ENCODE measurements at regions not wholly inside any gene's neighbourhood (a gene's known extent, or its start where the extent isn't known, plus 50 kb on each side); places are given as distances from the start of the nearest gene placed in this dataset.

GRCh38 chr13:110004814-110005213, 218.4 kb upstream of the IRS2 start:
- WGBS, 2 experiments (ENCODE audit: extremely low coverage in 1 of 2, insufficient coverage in 1 of 2, insufficient read length in 1 of 2, insufficient replicate concordance in 2 of 2, low coverage in 1 of 2, low lambda C conversion rate in 2 of 2, missing lambda C conversion rate in 1 of 2), result 93% methylated on average over 2 of the region's 2 CpGs; no CpG with 5 or more reads in 1 of the 2 experiments

More at GRCh38 chr13:110004814-110005213, 218.4 kb upstream of the IRS2 start:
- H3K27ac ChIP-seq (ENCODE audit: low read depth, low read length), result no peak overlapping the region
- H2BK5ac ChIP-seq (ENCODE audit: low read depth, low read length), result no peak overlapping the region
- no peak overlapping the region for H2AK5ac ChIP-seq (ENCODE audit: low read depth, low read length)
- no peak overlapping the region for H4K91ac ChIP-seq (replicated peaks; ENCODE audit: insufficient read length, low read length)
- no peaks in the 10 kb centered on the region for H3K4me1 ChIP-seq (replicated peaks in 1 of 4; ENCODE audit: control insufficient read depth in 3 of 4, insufficient read depth in 4 of 4, low read length in 3 of 4)
- no peak overlapping the region for H2BK20ac ChIP-seq (ENCODE audit: low read length)
- H3K23me2 ChIP-seq (ENCODE audit: low read depth, low read length), result no peaks in the 10 kb centered on the region; the same call in 1 of the 2 replicates
- H2BK15ac ChIP-seq (ENCODE audit: low read length), result no peak overlapping the region
- no peak overlapping the region for H2BK12ac ChIP-seq (ENCODE audit: low read depth, low read length)
- H3K14ac ChIP-seq (ENCODE audit: insufficient read length), result no peak overlapping the region
- no peak overlapping the region for H2AFZ ChIP-seq (ENCODE audit: low read length)
- no peak overlapping the region for H3K18ac ChIP-seq (ENCODE audit: extremely low read depth, low read length)
- H2BK120ac ChIP-seq (replicated peaks; ENCODE audit: low read depth, low read length), result no peak overlapping the region
- no peak overlapping the region for H4K8ac ChIP-seq (ENCODE audit: extremely low read depth, insufficient read depth, low read length)
- H3K27me3 ChIP-seq (replicated peaks in 1 of 4; ENCODE audit: control insufficient read depth in 3 of 4, extremely low read depth in 1 of 4, insufficient read depth in 3 of 4, low read length in 3 of 4), result no peaks in the 10 kb centered on the region
- CTCF ChIA-PET (ENCODE audit: partially characterized antibody), result interaction anchor here (1.8 kb wide), 1 partner anchor 103 kb away, joined by 4 read pairs; no protein-coding TSS in a partner anchor
- H3K79me2 ChIP-seq (ENCODE audit: control insufficient read depth in 1 of 2, insufficient read depth in 2 of 2, low read length in 2 of 2), result no peaks in the 10 kb centered on the region
- POLR2A ChIA-PET (ENCODE audit: partially characterized antibody), result no interaction called here
- H3K36me3 ChIP-seq (ENCODE audit: control insufficient read depth in 2 of 4, insufficient read depth in 4 of 4, low read length in 3 of 4), result no peaks in the 10 kb centered on the region
- H3K4me3 ChIP-seq (ENCODE audit: extremely low read depth in 1 of 4, insufficient read depth in 2 of 4, low read depth in 3 of 4, low read length in 4 of 4), result no peak overlapping the region
- no peak overlapping the region for H4K5ac ChIP-seq (ENCODE audit: insufficient read length, low read depth, low read length)
- H3K23ac ChIP-seq (ENCODE audit: insufficient read length), result no peak overlapping the region
- no peaks in the 10 kb centered on the region for H3K9me3 ChIP-seq (ENCODE audit: insufficient read depth in 2 of 2, low read depth in 1 of 2, low read length in 1 of 2)
- H3K4me2 ChIP-seq (ENCODE audit: insufficient read depth in 1 of 2, low read depth in 2 of 2, low read length in 2 of 2), result no peak overlapping the region
- no peaks in the 10 kb centered on the region for H4K20me1 ChIP-seq (replicated peaks in 1 of 2; ENCODE audit: control insufficient read depth in 1 of 2, insufficient read depth in 2 of 2, low read length in 2 of 2)
- H3K79me1 ChIP-seq (ENCODE audit: low read depth, low read length), result no peaks in the 10 kb centered on the region
- DNase-seq (ENCODE audit: low read depth in 1 of 2, low spot score in 2 of 2) (no peak), FAIRE-seq (no peak)
- no peak for TF ChIP-seq KDM5A (IDR thresholded peaks at IDR 0.05; ENCODE audit: low read length)
- TF ChIP-seq RAD21 (IDR thresholded peaks at IDR 0.05 in 1 of 2, conservative IDR thresholded peaks at IDR 0.05 in 1 of 2; ENCODE audit: low read depth in 2 of 2, low read length in 2 of 2), result no peak
- TF ChIP-seq, protein P1, sequence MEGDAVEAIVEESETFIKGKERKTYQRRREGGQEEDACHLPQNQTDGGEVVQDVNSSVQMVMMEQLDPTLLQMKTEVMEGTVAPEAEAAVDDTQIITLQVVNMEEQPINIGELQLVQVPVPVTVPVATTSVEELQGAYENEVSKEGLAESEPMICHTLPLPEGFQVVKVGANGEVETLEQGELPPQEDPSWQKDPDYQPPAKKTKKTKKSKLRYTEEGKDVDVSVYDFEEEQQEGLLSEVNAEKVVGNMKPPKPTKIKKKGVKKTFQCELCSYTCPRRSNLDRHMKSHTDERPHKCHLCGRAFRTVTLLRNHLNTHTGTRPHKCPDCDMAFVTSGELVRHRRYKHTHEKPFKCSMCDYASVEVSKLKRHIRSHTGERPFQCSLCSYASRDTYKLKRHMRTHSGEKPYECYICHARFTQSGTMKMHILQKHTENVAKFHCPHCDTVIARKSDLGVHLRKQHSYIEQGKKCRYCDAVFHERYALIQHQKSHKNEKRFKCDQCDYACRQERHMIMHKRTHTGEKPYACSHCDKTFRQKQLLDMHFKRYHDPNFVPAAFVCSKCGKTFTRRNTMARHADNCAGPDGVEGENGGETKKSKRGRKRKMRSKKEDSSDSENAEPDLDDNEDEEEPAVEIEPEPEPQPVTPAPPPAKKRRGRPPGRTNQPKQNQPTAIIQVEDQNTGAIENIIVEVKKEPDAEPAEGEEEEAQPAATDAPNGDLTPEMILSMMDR (IDR thresholded peaks at IDR 0.05; ENCODE audit: control extremely low read depth in 1 of 3, insufficient read depth in 1 of 3, low read depth in 1 of 3, low read length in 3 of 3), result no peak
- TF ChIP-seq, protein P2, sequence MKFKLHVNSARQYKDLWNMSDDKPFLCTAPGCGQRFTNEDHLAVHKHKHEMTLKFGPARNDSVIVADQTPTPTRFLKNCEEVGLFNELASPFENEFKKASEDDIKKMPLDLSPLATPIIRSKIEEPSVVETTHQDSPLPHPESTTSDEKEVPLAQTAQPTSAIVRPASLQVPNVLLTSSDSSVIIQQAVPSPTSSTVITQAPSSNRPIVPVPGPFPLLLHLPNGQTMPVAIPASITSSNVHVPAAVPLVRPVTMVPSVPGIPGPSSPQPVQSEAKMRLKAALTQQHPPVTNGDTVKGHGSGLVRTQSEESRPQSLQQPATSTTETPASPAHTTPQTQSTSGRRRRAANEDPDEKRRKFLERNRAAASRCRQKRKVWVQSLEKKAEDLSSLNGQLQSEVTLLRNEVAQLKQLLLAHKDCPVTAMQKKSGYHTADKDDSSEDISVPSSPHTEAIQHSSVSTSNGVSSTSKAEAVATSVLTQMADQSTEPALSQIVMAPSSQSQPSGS (IDR thresholded peaks at IDR 0.05; ENCODE audit: low read length), result no peak
- TF ChIP-seq TAF1 (IDR thresholded peaks at IDR 0.05; ENCODE audit: low read depth, low read length), result no peak
- no peak overlapping the region for H3K9ac ChIP-seq (replicated peaks in 1 of 4; ENCODE audit: extremely low read depth in 1 of 4, low read depth in 3 of 4, low read length in 3 of 4)
- no peak overlapping the region for H3K56ac ChIP-seq (replicated peaks; ENCODE audit: insufficient read length, low read depth, low read length)
- H3K4ac ChIP-seq (replicated peaks; ENCODE audit: insufficient read length, low read depth, low read length), result no peak overlapping the region

Measured in H1 (cell line).